ENCODE measurements at regions not wholly inside any gene's neighbourhood (a gene's known extent, or its start where the extent isn't known, plus 50 kb on each side); places are given as distances from the start of the nearest gene placed in this dataset.

DNA sequence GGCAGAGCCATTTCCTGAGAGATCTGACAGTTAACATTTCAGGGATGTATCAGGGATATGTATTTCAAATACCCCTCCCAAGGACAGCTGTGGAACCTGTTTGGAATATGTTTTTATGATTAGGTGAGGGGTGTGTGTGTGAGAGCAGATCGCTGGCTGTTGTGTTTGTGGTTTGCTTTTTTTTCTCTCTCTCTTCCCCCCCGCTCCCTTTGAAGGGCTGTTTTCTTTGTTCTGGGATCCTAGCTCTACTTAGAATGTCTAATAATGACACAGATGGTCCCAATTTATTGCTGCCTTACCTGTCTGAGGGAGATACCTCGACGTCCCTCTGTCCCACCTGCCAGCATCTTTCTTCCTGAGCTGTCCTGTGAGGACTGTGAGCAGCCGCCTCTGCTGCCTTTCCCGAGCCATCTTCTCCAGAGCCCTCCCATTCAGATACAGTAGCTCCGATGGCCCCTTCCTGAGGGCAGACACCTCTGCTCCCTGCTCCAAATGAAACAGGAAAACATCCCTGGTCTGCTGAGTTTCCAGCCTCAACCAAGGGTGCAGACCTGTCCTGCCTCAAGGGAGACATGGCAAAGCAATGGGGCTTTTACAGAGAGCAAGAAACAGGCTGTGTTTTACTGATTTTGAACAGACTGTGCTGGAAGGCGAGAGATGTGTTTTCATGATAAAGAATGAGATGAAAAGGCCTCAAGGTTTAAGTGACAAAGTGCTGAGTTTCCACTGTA, 138.0 kb upstream of the TNR start:
- POLR2A ChIA-PET, result no interaction called here
- no peaks in the 10 kb centered on the region for H3K9me3 ChIP-seq (ENCODE audit: control insufficient read depth in 1 of 2, insufficient read depth in 1 of 2, low read length in 2 of 2)
- H3K4me3 Mint-ChIP-seq, result no peak overlapping the region
- no peak overlapping the region for H3K27ac ChIP-seq (ENCODE audit: low read depth in 1 of 2, low read length in 2 of 2)
- CTCF ChIA-PET, result no interaction called here
- H3K27me3 ChIP-seq (ENCODE audit: control insufficient read depth in 1 of 2, insufficient read depth in 2 of 2, low read length in 2 of 2), result no peaks in the 10 kb centered on the region
- no peak overlapping the region for H3K27ac Mint-ChIP-seq
- ATAC-seq (ENCODE audit: poor library complexity), result no peak
- H3K36me3 ChIP-seq (ENCODE audit: insufficient read depth, low read length), result no peaks in the 10 kb centered on the region
- H3K36me3 Mint-ChIP-seq (ENCODE audit: low read depth), result no peaks in the 10 kb centered on the region
- no peaks in the 10 kb centered on the region for H3K9me3 Mint-ChIP-seq
- H3K27me3 Mint-ChIP-seq, result no peaks in the 10 kb centered on the region
- intact Hi-C loops (cut with DNase I, micrococcal nuclease), result no loop called here
- no peak overlapping the region for H3K4me3 ChIP-seq (ENCODE audit: low read length)
- TF ChIP-seq CTCF (IDR thresholded peaks at IDR 0.05), result no peak
- DNase-seq, result no peak
- H3K4me1 ChIP-seq (ENCODE audit: insufficient read depth, low read length), result no peaks in the 10 kb centered on the region
- no peaks in the 10 kb centered on the region for H3K4me1 Mint-ChIP-seq (ENCODE audit: low read depth)

- no peaks in the 10 kb centered on the region for H3K36me3 Mint-ChIP-seq (ENCODE audit: low read depth)
- intact Hi-C loops (cut with DNase I, micrococcal nuclease), result no loop called here
- no peak for ATAC-seq (ENCODE audit: poor library complexity)
- H3K4me1 Mint-ChIP-seq (ENCODE audit: low read depth), result no peaks in the 10 kb centered on the region
- H3K9me3 ChIP-seq (ENCODE audit: control insufficient read depth in 1 of 2, insufficient read depth in 1 of 2, low read length in 2 of 2), result no peaks in the 10 kb centered on the region
- no peak overlapping the region for H3K4me3 ChIP-seq (ENCODE audit: low read length)
- TF ChIP-seq CTCF (IDR thresholded peaks at IDR 0.05), result no peak
- no peaks in the 10 kb centered on the region for H3K9me3 Mint-ChIP-seq
- ChIA-PET CTCF (no interaction called here), POLR2A (no interaction called here)
- H3K27ac ChIP-seq (ENCODE audit: low read depth in 1 of 2, low read length in 2 of 2), result no peak overlapping the region
- H3K4me3 Mint-ChIP-seq, result no peak overlapping the region
- DNase-seq, result no peak
- H3K36me3 ChIP-seq (ENCODE audit: insufficient read depth, low read length), result no peaks in the 10 kb centered on the region
- no peaks in the 10 kb centered on the region for H3K4me1 ChIP-seq (ENCODE audit: insufficient read depth, low read length)
- no peak overlapping the region for H3K27ac Mint-ChIP-seq
- H3K27me3 ChIP-seq (ENCODE audit: control insufficient read depth in 1 of 2, insufficient read depth in 2 of 2, low read length in 2 of 2), result no peaks in the 10 kb centered on the region
- no peaks in the 10 kb centered on the region for H3K27me3 Mint-ChIP-seq
Observed at GRCh38 chr1:175878775-175879174, 135.4 kb upstream of the TNR start.

DNA sequence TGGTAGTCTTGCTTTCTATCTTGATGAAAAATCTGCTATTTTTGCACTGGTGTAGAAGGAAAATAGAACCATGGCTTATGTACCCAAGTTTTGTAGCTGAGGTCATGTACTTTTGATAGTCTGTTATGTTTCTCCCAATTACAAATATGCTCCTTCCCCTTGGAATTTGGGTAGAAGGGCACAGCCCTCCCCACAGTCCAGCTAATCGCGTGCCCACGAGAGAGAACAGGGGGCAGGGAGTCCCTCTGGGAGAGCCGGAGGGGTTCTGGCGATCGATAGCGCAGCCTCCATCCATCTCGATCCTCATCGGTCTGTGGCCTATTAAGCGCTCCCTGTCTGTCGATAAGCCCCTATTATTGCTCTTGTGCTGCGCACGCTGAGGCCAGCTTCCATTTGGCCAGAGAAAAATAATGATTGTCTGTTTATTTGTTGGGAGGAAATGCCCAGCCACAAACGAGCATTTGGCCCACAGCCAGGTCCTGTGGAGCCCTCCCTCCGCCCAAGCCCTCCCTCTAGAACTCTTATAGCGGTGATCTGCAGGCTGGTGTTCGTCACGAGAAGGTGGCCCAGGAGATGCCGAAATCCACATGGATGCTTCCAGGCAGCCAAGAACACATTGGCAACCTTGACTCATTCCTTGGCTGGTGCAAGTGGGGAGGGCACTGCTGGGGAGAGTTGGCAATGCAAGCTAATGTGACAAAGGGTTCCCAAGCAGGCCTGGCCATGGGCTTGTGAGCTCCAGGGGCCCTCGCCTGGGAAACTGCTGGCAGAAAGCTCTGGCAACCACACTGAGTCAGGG, 134.7 kb upstream of the TNR start:
- CTCF ChIA-PET, result no interaction called here
- no peaks in the 10 kb centered on the region for H3K36me3 Mint-ChIP-seq (ENCODE audit: low read depth)
- no peak for ATAC-seq (ENCODE audit: poor library complexity)
- no peaks in the 10 kb centered on the region for H3K9me3 ChIP-seq (ENCODE audit: control insufficient read depth in 1 of 2, insufficient read depth in 1 of 2, low read length in 2 of 2)
- H3K27me3 ChIP-seq (ENCODE audit: control insufficient read depth in 1 of 2, insufficient read depth in 2 of 2, low read length in 2 of 2), result no peaks in the 10 kb centered on the region
- no peak overlapping the region for H3K4me3 Mint-ChIP-seq
- H3K9me3 Mint-ChIP-seq, result no peaks in the 10 kb centered on the region
- no peaks in the 10 kb centered on the region for H3K36me3 ChIP-seq (ENCODE audit: insufficient read depth, low read length)
- no peaks in the 10 kb centered on the region for H3K4me1 Mint-ChIP-seq (ENCODE audit: low read depth)
- no peak overlapping the region for H3K27ac ChIP-seq (ENCODE audit: low read depth in 1 of 2, low read length in 2 of 2)
- H3K27ac Mint-ChIP-seq, result no peak overlapping the region
- no peak for TF ChIP-seq CTCF (IDR thresholded peaks at IDR 0.05)
- DNase-seq, result no peak
- POLR2A ChIA-PET, result no interaction called here
- H3K4me1 ChIP-seq (ENCODE audit: insufficient read depth, low read length), result no peaks in the 10 kb centered on the region
- intact Hi-C loops (cut with DNase I, micrococcal nuclease), result no loop called here
- no peaks in the 10 kb centered on the region for H3K27me3 Mint-ChIP-seq
- H3K4me3 ChIP-seq (ENCODE audit: low read length), result no peak overlapping the region
